ENCODE measurements at regions not wholly inside any gene's neighbourhood (a gene's known extent, or its start where the extent isn't known, plus 50 kb on each side); places are given as distances from the start of the nearest gene placed in this dataset.

DNA sequence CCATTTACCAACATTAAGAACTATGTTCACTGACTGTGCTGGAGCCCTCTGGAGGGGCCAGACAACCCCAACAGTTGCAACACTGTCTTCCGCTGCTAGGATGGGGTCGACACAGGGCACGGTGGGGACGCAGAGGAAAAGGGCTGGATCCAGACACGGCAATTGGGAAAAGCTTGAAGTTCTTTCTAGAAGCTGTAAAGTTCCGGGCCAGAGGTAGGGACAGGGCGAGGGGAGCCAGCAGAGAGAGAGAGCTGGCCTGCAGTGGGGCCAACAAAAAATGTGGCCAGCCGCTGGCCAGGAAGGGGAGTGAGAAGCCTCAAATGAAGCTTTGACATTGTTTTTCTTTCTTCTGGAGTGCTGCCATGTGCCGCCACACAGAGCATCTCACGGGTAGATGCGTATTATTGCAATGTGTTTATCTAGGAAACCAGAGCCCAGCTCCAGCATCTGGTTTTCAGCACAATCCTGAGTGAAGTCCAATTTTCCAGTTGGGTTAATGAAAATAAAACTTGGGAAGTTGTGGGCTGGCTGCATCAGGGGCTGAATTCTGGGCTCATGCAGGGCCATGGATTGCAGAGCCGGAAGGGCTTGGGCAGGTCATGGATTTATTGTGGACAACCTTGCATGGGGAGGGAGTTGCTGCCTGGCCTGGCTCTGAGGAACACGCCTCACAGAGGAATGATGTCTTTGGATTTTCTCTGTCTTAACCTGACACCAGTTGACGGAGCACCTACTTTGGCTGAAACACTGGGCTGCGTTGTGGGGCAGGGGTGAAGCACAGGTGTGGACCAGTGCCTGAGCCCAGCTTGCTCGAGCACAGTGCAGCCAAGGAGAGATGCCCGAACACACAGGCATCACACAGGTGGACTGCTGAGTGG lies 67.6 kb upstream of the AMPD3 start:
- no peak for DNase-seq (ENCODE audit: low read depth in 2 of 2)

DNA sequence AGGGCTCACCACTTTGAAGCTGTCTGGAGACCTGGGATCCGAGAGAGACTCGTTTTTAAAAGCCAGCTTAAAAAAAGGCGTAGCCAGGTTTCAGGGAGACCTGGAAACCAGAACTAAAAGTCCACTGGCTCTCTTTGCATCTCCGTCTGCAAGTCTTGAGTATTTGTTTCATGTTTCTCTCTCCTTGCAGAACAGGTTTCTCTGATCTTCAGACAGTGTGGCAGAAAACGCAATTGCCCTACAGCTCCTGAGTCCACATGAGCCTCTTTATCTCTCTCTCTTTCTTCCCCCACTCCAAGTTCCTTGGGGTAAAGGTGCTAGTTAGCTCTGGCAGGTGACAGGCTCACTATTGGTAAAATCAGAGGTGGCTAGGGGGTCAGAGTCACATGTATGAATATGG lies 67.0 kb upstream of the AMPD3 start:
- DNase-seq (ENCODE audit: low read depth in 2 of 2), result no peak

DNA sequence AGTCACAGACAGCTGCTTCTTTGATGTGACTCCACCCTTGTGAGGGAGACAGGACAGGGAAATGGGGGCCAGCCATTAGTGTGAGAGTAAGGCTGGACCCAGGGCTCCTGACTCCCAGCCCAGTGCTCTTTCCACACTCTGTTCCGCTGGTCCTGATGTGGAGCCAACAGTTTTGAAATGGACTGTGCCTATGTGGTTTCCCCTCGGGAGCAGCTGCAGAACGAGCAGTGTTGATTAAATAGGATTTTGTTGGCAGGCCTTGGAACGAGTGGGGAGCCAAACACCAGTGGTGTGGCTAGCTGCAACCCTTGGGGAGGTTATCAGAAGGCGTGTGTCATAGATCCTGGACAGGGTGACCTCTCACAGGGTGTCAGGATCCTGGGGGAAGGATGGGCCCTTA lies 66.5 kb upstream of the AMPD3 start:
- no peak for DNase-seq (ENCODE audit: low read depth in 2 of 2)

DNA sequence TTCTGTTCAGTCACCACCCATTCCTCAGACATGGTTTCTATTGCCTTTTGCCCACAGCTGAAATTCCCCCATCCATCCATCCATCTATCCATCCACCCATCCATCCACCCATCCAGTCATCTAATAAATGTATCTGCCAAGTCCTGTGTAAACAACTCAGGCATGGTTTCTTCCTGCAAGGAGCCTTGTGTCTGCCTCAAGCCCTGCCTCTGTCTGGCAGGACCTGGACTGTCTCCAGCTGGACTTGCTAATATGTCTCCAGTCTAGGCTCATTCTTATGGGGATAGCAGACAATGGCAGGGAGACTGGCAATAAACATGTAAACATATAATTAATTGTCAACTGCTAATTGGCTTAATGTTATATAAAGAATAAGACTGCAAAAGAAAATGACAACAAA lies 64.7 kb upstream of the AMPD3 start:
- DNase-seq (ENCODE audit: low read depth in 2 of 2), result no peak

DNA sequence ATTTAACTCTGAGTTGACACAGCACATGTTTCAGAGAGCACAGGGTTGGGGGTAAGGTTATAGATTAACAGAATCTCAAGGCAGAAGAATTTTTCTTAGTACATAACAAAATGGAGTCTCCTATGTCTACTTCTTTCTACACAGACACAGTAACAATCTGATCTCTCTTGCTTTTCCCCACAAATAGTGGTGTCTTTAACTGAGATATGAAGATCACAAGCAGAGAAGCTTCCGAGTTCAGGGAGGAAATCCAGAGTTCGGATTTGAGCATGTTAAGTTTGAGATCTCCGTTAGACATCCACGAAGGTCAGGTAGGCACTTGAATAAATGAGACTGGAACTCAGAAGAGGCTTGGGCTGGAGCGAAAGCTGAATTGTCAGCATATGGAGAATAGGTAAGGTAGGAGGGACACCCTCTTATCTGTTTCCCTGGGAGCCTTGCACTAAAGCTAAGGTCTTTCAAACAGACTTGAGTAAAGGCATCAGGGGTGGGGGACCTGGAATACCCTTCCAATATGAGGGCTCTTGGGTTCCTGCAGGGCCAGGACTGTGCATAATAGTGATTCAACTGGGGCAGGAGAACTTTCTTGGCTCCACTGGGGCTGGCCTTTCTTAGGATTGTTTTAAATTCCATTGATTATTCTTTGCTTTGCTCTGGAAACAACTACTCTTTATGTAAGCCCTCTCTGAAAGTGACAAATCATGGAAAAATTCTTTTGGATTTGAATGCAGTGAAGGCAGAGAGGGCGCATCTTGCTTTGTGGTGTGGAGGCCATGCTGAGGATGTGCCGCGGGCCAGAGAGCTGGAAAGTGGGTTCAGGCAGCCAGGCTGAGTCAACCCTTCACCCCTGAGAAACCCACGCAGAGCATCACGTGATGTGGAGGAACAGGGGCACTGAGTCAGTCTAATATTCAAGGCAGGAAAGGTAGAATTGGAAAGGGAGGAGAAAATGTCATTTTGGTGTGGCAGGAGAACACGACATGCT lies 62.7 kb upstream of the AMPD3 start:
- no peak for DNase-seq (ENCODE audit: low read depth in 2 of 2)

DNA sequence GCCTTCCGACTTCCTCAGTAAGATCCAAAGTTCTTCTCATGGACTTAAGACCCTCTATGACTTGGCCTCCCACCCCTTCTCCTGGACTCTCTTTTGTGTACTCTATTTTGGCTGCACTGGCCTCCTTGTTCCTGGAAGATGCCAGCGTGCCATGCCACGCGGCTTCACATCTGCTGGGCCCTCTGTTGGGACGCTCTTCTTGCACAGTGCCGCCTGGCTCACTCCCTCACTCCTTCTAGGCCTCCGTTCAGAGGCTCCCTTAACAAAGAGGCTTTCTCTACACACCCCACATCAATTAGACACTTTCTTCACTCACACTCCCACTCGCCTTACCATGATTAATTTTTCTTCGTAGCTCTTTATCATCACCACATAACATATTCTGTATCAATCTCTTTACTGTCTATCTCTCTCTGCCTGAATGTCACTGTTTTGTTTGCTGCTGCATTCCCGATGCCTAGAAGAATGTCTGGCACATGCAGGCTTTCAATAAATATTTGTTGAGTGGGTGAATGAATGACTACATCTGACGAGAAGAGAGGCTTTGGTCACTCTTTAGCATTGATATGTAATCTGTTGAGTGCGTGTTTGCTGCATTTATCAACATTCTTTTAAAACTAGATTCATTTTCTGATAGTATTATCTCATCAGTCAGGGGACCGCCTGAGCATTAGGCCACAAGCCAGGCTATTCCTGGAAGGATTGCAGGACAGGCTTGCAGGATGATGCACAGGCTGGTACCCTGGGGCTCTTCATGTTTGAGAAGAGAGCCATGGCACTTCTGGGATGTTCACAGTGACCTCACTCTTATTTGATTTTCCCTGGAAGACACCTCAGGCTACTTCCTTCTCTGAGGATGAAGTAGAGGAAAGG lies 60.6 kb upstream of the AMPD3 start:
- no peak for DNase-seq (ENCODE audit: low read depth in 2 of 2)

DNA sequence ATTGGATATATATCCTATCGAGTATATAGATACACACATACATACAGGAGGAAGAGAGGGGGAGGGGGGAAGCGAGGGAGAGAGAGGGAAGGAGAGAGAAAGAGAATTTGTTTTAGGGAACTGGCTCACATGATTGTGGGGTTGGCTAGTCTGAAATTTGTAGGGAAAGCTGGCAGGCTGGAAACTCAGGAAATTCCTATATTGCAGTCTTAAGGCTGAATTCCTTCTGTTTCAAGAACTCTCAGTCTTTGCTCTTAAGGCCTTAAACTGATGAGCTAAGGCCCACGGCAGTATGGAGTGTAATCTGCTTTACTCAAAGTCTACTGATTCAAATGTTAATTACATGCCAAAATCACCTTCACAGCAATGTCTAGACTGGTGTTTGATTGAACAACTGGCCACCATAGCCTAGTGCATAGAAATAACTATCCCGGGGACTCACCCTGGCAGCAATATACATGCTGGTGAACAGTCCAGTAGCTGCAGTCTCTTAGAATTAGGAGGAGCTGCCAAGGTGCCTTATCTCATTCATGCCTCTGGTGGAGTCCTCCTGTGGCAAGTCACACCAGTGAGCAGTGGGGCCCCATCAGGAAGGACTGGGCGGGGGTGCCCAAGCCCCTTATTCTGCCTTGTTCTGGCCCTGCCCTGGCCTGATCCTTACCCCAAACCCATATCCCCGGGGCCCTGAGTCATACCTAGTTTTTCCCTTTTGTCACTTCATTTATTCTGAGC lies 59.7 kb upstream of the AMPD3 start:
- DNase-seq (ENCODE audit: low read depth in 2 of 2), result no peak

DNA sequence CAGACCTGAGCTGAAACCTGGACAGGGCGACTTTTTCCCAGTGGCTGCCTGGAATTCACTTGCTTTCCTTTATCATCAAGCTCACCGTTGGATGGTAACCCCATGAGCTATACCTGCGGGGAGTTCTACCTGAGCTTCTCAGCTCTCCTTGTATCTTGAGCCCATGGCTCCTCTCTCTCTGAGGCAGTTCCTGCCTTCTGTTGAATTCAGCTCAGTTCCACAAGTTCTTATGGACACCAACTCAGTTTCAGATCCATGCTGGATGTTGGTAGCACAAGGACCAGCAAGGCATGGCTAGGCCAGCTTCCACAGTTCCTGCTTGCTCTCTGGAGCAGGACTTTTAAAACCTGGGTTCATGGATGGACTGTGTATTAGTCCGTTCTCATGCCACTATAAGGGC lies 58.3 kb upstream of the AMPD3 start:
- no peak for DNase-seq (ENCODE audit: low read depth in 2 of 2)

DNA sequence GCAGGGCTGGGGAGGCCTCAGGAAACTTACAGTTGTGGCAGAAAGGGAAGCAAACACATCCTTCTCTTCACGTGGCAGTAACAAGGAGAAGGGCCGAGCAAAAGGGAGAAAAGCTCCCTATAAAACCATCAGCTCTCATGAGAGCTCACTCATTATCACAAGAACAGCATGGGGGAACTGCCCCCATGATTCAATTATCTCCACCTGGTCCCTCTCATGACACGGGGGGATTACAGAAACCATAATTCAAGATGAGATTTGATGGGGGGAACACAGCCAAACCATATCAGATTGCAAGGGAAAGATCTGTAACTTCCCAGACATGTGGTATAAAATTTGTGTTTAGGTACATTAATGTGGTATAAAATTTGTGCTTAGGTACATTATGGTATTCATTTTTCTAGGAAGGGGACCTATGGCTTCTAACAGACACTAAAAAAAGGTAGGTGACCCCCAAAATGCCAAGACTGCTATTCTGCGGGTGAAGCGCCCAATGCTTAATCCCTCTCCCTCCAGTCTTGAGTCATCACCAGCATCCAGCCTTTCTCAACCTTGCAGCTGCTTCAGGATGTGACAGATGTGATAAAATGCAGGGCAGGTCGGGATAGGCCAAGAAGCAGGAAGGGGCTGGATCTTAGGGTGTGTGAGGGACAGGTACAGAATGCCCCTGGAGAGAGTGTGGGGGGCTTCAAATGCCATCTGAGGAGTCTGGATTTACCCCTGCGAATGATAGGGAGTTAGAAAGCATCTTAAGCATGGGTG lies 57.7 kb upstream of the AMPD3 start:
- DNase-seq (ENCODE audit: low read depth in 2 of 2), result no peak

DNA sequence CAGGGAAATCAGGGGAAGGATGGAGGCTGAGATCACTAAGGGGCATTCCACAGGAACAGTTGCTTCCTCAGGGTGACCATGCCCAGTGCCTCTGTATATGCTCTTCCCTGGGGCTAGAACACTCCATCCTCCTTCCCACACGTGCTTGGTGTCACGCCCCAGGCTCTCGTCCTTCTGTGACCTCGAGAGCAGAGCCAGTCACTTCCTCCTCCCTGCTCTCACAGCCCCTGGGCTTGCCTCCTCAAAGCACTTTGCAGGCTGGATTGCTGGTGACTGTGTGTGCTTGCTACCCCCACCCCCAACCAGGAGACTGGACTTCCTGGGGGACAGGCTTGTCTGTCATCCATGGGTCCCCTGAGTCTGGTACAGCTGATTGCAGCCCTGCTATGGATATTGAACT lies 56.5 kb upstream of the AMPD3 start:
- DNase-seq (ENCODE audit: low read depth in 2 of 2), result no peak

DNA sequence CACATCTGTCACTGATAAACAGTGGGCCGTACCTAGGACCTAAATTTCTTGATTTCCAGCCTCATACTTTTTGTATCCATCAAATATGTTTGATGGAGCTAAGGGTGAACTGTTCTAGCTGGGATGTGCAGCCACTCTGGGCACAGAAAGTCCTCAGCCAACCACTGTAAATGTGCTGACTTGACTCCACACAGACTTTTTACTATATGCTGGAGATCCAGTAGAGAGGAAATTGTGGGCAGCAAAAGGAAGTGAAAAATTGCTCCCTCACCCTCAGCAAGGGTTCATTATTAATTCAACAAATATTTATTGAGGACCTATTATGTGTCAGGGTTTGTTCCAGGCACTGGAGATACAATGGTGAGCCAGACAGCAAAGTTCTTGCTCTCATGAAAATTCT lies 54.2 kb upstream of the AMPD3 start:
- DNase-seq (ENCODE audit: low read depth in 2 of 2), result no peak

DNA sequence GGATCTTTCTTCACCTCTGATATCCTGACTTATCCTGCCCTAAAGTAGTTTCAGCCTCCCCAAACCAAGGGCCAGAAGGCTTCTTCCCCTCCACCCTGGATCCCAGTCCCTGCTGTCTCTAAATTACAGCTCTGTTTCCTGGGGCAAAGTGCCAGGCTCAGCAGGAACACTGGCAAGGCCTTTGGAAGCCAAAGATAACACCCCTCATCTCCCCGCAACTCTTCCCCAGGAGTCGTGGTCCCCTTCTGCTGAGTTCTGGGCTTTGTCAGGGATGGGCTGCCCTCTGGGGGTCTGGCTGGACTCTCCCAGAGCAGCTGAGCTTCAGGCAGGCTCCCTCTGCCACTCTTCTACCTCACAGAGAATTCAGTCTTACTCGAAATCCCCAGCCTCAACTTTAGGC lies 53.8 kb upstream of the AMPD3 start:
- no peak for DNase-seq (ENCODE audit: low read depth in 2 of 2)

DNA sequence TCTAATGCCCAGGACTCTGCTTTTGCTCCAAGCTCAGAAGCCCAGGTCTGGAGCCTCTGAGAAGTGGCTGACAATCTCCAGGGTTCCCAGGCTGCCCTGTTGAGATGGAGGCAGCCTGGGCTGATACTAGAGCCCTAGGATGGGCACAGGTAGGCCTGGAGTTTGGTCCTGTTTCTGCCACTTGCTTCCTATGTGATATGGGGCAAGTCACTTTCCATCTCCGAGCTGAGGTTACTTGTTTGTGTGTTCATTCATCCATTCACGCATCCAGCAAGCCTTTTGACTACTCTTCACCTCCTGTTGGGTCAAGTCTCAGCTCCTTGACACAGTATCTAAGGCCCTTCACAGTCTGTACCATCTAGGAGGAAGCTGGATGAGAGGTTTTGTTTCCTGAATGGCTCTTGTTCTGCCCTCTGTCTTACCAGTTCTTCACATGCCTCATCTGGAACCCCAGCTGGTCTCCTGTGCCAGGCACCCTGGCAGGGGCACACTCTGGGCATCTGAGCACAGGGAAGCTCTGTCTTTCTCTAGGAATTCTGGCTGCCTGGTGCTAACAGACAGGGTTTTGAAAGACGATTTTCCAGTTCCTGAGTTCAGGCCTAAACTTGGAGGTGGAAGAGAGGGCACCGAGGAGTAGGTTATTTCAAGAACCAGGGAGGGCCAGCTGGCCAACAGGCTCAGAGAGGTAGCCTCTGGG lies 53.2 kb upstream of the AMPD3 start:
- no peak for DNase-seq (ENCODE audit: low read depth in 2 of 2)
